ENCODE measurements at regions not wholly inside any gene's neighbourhood (a gene's known extent, or its start where the extent isn't known, plus 50 kb on each side); places are given as distances from the start of the nearest gene placed in this dataset.

GRCh38 chr7:17633067-17633466 lies 307.2 kb downstream of the SNX13 start:
- peak; percentile 85 for DNase-seq (ENCODE audit: low read depth)
- no peak overlapping the region for H3K4me3 ChIP-seq (ENCODE audit: low read depth, low read length)
- TF ChIP-seq CTCF (IDR thresholded peaks at IDR 0.05; ENCODE audit: insufficient read depth, low read depth, low read length) = no peak

GRCh38 chr7:17638727-17639126 lies 301.6 kb downstream of the SNX13 start:
- no peak for DNase-seq (ENCODE audit: low read depth)
- no peak for TF ChIP-seq CTCF (IDR thresholded peaks at IDR 0.05; ENCODE audit: insufficient read depth, low read depth, low read length)
- H3K4me3 ChIP-seq (ENCODE audit: low read depth, low read length) = no peak overlapping the region

- H3K4me3 ChIP-seq (ENCODE audit: low read depth, low read length) = no peak overlapping the region
- peak; percentile 67 for TF ChIP-seq CTCF (IDR thresholded peaks at IDR 0.05; ENCODE audit: insufficient read depth, low read depth, low read length)
- no peak for DNase-seq (ENCODE audit: low read depth)
Observed at GRCh38 chr7:17640730-17641377, 299.4 kb downstream of the SNX13 start.

- no peak for TF ChIP-seq CTCF (IDR thresholded peaks at IDR 0.05; ENCODE audit: insufficient read depth, low read depth, low read length)
- no peak overlapping the region for H3K4me3 ChIP-seq (ENCODE audit: low read depth, low read length)
- no peak for DNase-seq (ENCODE audit: low read depth)
Observed at GRCh38 chr7:17645500-17645899, 294.8 kb downstream of the SNX13 start.

GRCh38 chr7:17646253-17646956 lies 293.9 kb downstream of the SNX13 start:
- H3K4me3 ChIP-seq (ENCODE audit: low read depth, low read length) = no peak overlapping the region
- peak; percentile 58 for TF ChIP-seq CTCF (IDR thresholded peaks at IDR 0.05; ENCODE audit: insufficient read depth, low read depth, low read length)
- DNase-seq (ENCODE audit: low read depth) = peak; percentile 67

- TF ChIP-seq CTCF (IDR thresholded peaks at IDR 0.05; ENCODE audit: insufficient read depth, low read depth, low read length) = no peak
- DNase-seq (ENCODE audit: low read depth) = no peak
- H3K4me3 ChIP-seq (ENCODE audit: low read depth, low read length) = no peak overlapping the region
Observed at GRCh38 chr7:17651341-17651740, 289.0 kb downstream of the SNX13 start.

All from fibroblast of villous mesenchyme (primary cell).